Cardiac fibroblast (primary cell): ENCODE measurements at regions not wholly inside any gene's neighbourhood (a gene's known extent, or its start where the extent isn't known, plus 50 kb on each side); places are given as distances from the start of the nearest gene placed in this dataset.

Source experiments
- DNase-seq, 2 donors: peaks; one replicate each; pipeline versions ENCODE4 v3.0.0 to v3.0.0-alpha.2; 2010; ENCODE audit warnings: low read depth in 2 of 2
- H3K4me3 ChIP-seq, 2 donors: replicated peaks in 1 of 2; 1 replicate in 1 of 2; 2 replicates in 1 of 2; pipeline ENCODE4 v1.5.1; 2011; ENCODE audit warnings: low read depth in 2 of 2, low read length in 2 of 2, mild to moderate bottlenecking in 2 of 2, moderate library complexity in 1 of 2
- CTCF ChIP-seq: IDR thresholded peaks from one replicate; pipeline ENCODE4 v1.5.1; 2011; ENCODE audit warnings: low read depth, mild to moderate bottlenecking, low read length, inconsistent platforms

- no peak overlapping the region for H3K4me3 ChIP-seq
- no peak for DNase-seq
- no peak for TF ChIP-seq CTCF
Measured at GRCh38 chr2:239715606-239716005, 309.5 kb downstream of the NDUFA10 start.

DNA sequence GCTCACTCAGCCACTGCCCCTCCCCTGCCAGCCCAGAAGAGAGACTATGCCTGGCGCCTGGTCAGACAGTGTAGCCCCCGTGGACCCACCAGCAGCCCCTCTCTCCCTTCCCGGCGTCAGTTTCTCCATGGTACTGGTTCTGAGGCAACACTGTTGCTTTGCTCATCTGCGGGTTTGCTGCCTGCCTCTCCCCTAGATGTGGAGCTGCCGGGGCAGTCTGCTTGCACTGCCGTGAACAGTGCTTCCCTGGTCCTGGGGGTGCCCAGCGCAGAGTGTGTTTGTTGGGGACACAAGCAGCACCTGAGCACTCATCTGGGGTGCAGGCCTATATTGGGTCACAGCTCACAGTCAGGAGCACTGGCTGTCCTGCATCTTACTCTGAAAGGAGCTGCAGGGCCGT, 309.9 kb downstream of the NDUFA10 start:
- H3K4me3 ChIP-seq = no peak overlapping the region
- TF ChIP-seq CTCF = no peak
- DNase-seq = no peak

DNA sequence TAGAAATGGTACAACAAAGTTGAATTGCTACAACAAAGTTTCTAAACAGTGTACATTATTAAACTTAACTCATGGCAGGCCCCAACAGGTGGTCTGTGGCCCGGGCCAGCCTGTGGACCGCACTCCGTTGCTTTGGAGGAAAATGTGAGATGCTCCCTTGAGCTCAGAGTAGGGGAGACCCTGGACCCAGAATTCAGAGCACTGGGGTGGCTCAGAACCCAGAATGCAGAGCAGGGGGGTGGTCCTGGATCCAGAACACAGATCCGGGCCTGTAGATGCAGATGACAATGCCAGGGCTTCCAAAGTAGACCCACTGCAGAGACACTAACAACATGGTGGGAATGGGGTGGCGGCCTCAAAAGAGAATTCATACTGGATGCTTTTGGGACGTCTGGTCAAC, 311.0 kb downstream of the NDUFA10 start:
- TF ChIP-seq CTCF = no peak
- DNase-seq = no peak
- no peak overlapping the region for H3K4me3 ChIP-seq

- no peak for DNase-seq
- no peak overlapping the region for H3K4me3 ChIP-seq
- TF ChIP-seq CTCF = no peak
Measured at GRCh38 chr2:239712755-239713154, 311.9 kb upstream of the HDAC4 start.

GRCh38 chr2:239711911-239712570, 311.2 kb upstream of the HDAC4 start:
- no peak for TF ChIP-seq CTCF
- no peak overlapping the region for H3K4me3 ChIP-seq
- DNase-seq = no peak

DNA sequence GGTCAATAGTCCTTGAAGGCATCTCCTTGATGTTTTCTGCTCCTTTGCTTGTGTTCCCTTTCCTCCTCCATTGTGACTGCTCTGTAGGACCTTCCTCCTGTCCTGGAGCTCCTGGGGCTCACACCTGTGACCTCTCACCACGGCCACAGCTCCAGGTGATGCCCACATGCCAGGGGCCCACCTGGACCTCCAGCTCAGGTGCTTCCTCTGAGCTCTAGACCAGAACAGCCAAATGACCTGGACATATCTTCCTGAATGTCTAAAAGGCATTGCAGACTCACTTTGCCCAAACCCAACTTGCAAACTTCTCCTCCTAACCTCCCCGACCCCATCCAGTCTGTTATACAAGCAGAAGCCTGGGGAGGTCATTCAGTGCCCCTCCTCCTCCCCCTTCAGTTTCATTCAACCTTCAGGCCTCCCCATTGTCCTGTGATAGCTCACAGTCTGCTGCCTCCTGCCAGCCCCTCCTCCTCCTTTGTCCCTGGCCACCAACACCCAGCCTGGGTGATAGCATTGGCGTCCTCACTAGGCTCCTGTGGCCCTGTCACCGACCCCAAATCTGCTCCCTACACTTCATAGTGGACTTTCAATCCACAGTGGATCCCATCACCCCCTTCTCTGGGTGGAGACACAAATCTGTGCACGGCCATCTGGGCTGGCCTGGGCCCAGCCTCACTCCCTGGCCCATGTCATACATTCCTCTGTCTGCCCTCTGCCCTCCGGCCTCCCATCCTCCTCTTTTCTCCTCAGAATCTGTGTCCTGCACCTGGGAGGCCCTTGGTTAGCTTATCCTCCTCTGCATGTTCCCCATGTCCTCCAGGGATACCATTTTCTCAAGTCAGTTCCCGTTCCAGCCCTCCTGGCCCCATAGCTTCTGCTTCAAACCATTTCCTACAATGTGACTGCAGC, 310.4 kb upstream of the HDAC4 start:
- TF ChIP-seq CTCF = no peak
- DNase-seq = no peak
- no peak overlapping the region for H3K4me3 ChIP-seq
